Gastrocnemius medialis (tissue), 4 donors: ENCODE measurements at regions not wholly inside any gene's neighbourhood (a gene's known extent, or its start where the extent isn't known, plus 50 kb on each side); places are given as distances from the start of the nearest gene placed in this dataset.

Source experiments
- ATAC-seq, 2 donors: fragments of 150-250 bp; one replicate each; pipeline ENCODE4 v1.9.1; 2016
- DNase-seq, 2 donors: peaks; one replicate each; pipeline ENCODE4 v3.0.0-alpha.2; 2019
- H3K27ac ChIP-seq, 4 donors: fragments of 200-600 bp; sonication (generic); 1 replicate in 1 of 4; 2 replicates in 3 of 4; pipeline ENCODE4 v1.5.1; 2016 to 2018; ENCODE audit warnings: mild to moderate bottlenecking in 2 of 4, moderate library complexity in 1 of 4
- H3K27me3 ChIP-seq, 3 donors: fragments of 200-600 bp; sonication (generic) in 2 of 3; 1 replicate in 1 of 3; 2 replicates in 2 of 3; pipeline versions ENCODE4 v1.5.1 to v1.6.0; 2016 to 2019; ENCODE audit warnings: mild to moderate bottlenecking in 1 of 3, moderate library complexity in 1 of 3
- H3K36me3 ChIP-seq, 2 donors: fragments of 200-600 bp; sonication (generic) in 1 of 2; one replicate each; pipeline ENCODE4 v1.5.1; 2017 to 2018
- H3K4me1 ChIP-seq, 2 donors: fragments of 200-600 bp; sonication (generic) in 1 of 2; one replicate each; pipeline ENCODE4 v1.5.1; 2016 to 2017; ENCODE audit warnings: mild to moderate bottlenecking in 2 of 2
- H3K4me3 ChIP-seq, 4 donors: fragments of 200-600 bp; sonication (generic) in 3 of 4; 1 replicate in 1 of 4; 2 replicates in 3 of 4; pipeline ENCODE4 v1.5.1; 2016 to 2019; ENCODE audit warnings: mild to moderate bottlenecking in 2 of 4
- H3K9me3 ChIP-seq, 3 donors: fragments of 200-600 bp; sonication (generic) in 2 of 3; 1 replicate in 1 of 3; 2 replicates in 2 of 3; pipeline ENCODE4 v1.5.1; 2016 to 2019
- CTCF ChIP-seq, 5 experiments: fragments of 450-650 bp in 3 of 5; fragments of 200-600 bp in 2 of 5; sonication (generic) in 2 of 5; IDR thresholded peaks in 4 of 5; conservative IDR thresholded peaks in 1 of 5; 1 replicate in 4 of 5; 2 replicates in 1 of 5; pipeline ENCODE4 v1.5.1; 2016 to 2019; ENCODE audit warnings: antibody characterized with exemption in 5 of 5, mild to moderate bottlenecking in 3 of 5, moderate library complexity in 3 of 5
- POLR2A ChIP-seq, 2 donors: fragments of 450-650 bp; IDR thresholded peaks; one replicate each; pipeline ENCODE4 v1.6.1; 2017; ENCODE audit warnings: antibody characterized with exemption in 2 of 2, mild to moderate bottlenecking in 2 of 2, moderate library complexity in 2 of 2
- in situ Hi-C, 4 donors: fragments of 200-750 bp; cut with MboI; loops; one replicate each; pipeline versions ENCODE4 v1.15.0 to v1.8.0; 2017; ENCODE audit warnings: low sequenced_read_pairs in 4 of 4
- intact Hi-C: fragments of 100-400 bp; cut with DNase I; formaldehyde crosslinking; loops from one replicate; pipeline ENCODE4 v1.15.1; 2023; ENCODE audit warnings: low total_unique reads

GRCh38 chr18:39424261-39424660 lies 1858.7 kb upstream of the CELF4 start:
- TF ChIP-seq CTCF (IDR thresholded peaks at IDR 0.05 in 4 of 5, conservative IDR thresholded peaks at IDR 0.05 in 1 of 5), result no peak
- TF ChIP-seq POLR2A (IDR thresholded peaks at IDR 0.05), result no peak
- H3K4me1 ChIP-seq, result no peaks in the 10 kb centered on the region
- no peak overlapping the region for H3K27ac ChIP-seq
- intact Hi-C loops, result no loop called here
- ATAC-seq, result no peak
- DNase-seq, result no peak
- H3K36me3 ChIP-seq, result no peaks in the 10 kb centered on the region
- no peaks in the 10 kb centered on the region for H3K27me3 ChIP-seq
- H3K4me3 ChIP-seq, result no peak overlapping the region
- H3K9me3 ChIP-seq, result no peaks in the 10 kb centered on the region
- in situ Hi-C loops, result no loop called here

- intact Hi-C loops (no loop called here), in situ Hi-C loops (no loop called here)
- H3K9me3 ChIP-seq, result no peaks in the 10 kb centered on the region
- H3K4me1 ChIP-seq, result no peaks in the 10 kb centered on the region
- no peak overlapping the region for H3K27ac ChIP-seq
- ATAC-seq, result no peak
- TF ChIP-seq POLR2A (IDR thresholded peaks at IDR 0.05), result no peak
- no peak for TF ChIP-seq CTCF (IDR thresholded peaks at IDR 0.05 in 4 of 5, conservative IDR thresholded peaks at IDR 0.05 in 1 of 5)
- H3K4me3 ChIP-seq, result no peak overlapping the region
- no peaks in the 10 kb centered on the region for H3K36me3 ChIP-seq
- no peaks in the 10 kb centered on the region for H3K27me3 ChIP-seq
- no peak for DNase-seq
Measured at GRCh38 chr18:39421276-39421675, 1855.7 kb upstream of the CELF4 start.

- intact Hi-C loops (no loop called here), in situ Hi-C loops (no loop called here)
- ATAC-seq (no peak), DNase-seq (no peak)
- H3K4me3 ChIP-seq, result no peak overlapping the region
- no peak overlapping the region for H3K27ac ChIP-seq
- H3K9me3 ChIP-seq, result no peaks in the 10 kb centered on the region
- H3K36me3 ChIP-seq, result no peaks in the 10 kb centered on the region
- no peak for TF ChIP-seq POLR2A (IDR thresholded peaks at IDR 0.05)
- TF ChIP-seq CTCF (IDR thresholded peaks at IDR 0.05 in 4 of 5, conservative IDR thresholded peaks at IDR 0.05 in 1 of 5), result no peak
- H3K4me1 ChIP-seq, result no peaks in the 10 kb centered on the region
- no peaks in the 10 kb centered on the region for H3K27me3 ChIP-seq
Measured at GRCh38 chr18:39419315-39419714, 1853.7 kb upstream of the CELF4 start.

- in situ Hi-C loops, result no loop called here
- no peaks in the 10 kb centered on the region for H3K9me3 ChIP-seq
- TF ChIP-seq POLR2A (IDR thresholded peaks at IDR 0.05), result no peak
- no peak for TF ChIP-seq CTCF (IDR thresholded peaks at IDR 0.05 in 4 of 5, conservative IDR thresholded peaks at IDR 0.05 in 1 of 5)
- H3K27ac ChIP-seq, result no peak overlapping the region
- intact Hi-C loops, result no loop called here
- no peak overlapping the region for H3K4me3 ChIP-seq
- DNase-seq (no peak), ATAC-seq (no peak)
- H3K27me3 ChIP-seq, result no peaks in the 10 kb centered on the region
- no peaks in the 10 kb centered on the region for H3K4me1 ChIP-seq
- no peaks in the 10 kb centered on the region for H3K36me3 ChIP-seq
Measured at GRCh38 chr18:39415471-39415870, 1849.9 kb upstream of the CELF4 start.

GRCh38 chr18:39414009-39414700 lies 1848.6 kb upstream of the CELF4 start:
- no peaks in the 10 kb centered on the region for H3K36me3 ChIP-seq
- H3K27me3 ChIP-seq, result no peaks in the 10 kb centered on the region
- H3K4me1 ChIP-seq, result no peaks in the 10 kb centered on the region
- ATAC-seq (peak in 1 of 2 donors; percentile 73), DNase-seq (no peak)
- no peaks in the 10 kb centered on the region for H3K9me3 ChIP-seq
- intact Hi-C loops, result no loop called here
- TF ChIP-seq POLR2A (IDR thresholded peaks at IDR 0.05) (no peak), CTCF (IDR thresholded peaks at IDR 0.05 in 4 of 5, conservative IDR thresholded peaks at IDR 0.05 in 1 of 5) (no peak)
- in situ Hi-C loops, result no loop called here
- H3K27ac ChIP-seq, result no peak overlapping the region
- no peak overlapping the region for H3K4me3 ChIP-seq
